ENCODE measurements at regions not wholly inside any gene's neighbourhood (a gene's known extent, or its start where the extent isn't known, plus 50 kb on each side); places are given as distances from the start of the nearest gene placed in this dataset.

- H3K27me3 ChIP-seq (ENCODE audit: control insufficient read depth in 1 of 2, insufficient read depth in 2 of 2, low read length in 2 of 2): no peaks in the 10 kb centered on the region
- H3K9me3 ChIP-seq (ENCODE audit: control insufficient read depth in 1 of 2, low read length in 2 of 2): no peaks in the 10 kb centered on the region
- no peak overlapping the region for H3K4me3 ChIP-seq (ENCODE audit: low read depth in 1 of 2, low read length in 2 of 2)
- H3K36me3 ChIP-seq (ENCODE audit: control insufficient read depth in 1 of 2, insufficient read depth in 2 of 2, low read length in 2 of 2): no peaks in the 10 kb centered on the region
- H3K27ac ChIP-seq (ENCODE audit: low read depth, low read length): no peak overlapping the region
- H3K9ac ChIP-seq (ENCODE audit: low read depth in 1 of 2, low read length in 2 of 2): no peak overlapping the region
- no peaks in the 10 kb centered on the region for H3K4me1 ChIP-seq (ENCODE audit: control insufficient read depth in 1 of 2, insufficient read depth in 2 of 2, low read length in 2 of 2)
Measured at GRCh38 chr3:159821736-159822135, 166.9 kb upstream of the IL12A start.

- peaks cover 3% of the 10 kb centered on the region in 2 donors for H3K4me1 ChIP-seq (ENCODE audit: control insufficient read depth in 1 of 2, insufficient read depth in 2 of 2, low read length in 2 of 2)
- no peak overlapping the region for H3K9ac ChIP-seq (ENCODE audit: low read depth in 1 of 2, low read length in 2 of 2)
- H3K9me3 ChIP-seq (ENCODE audit: control insufficient read depth in 1 of 2, low read length in 2 of 2): no peaks in the 10 kb centered on the region
- no peak overlapping the region for H3K27ac ChIP-seq (ENCODE audit: low read depth, low read length)
- H3K4me3 ChIP-seq (ENCODE audit: low read depth in 1 of 2, low read length in 2 of 2): no peak overlapping the region
- H3K36me3 ChIP-seq (ENCODE audit: control insufficient read depth in 1 of 2, insufficient read depth in 2 of 2, low read length in 2 of 2): no peaks in the 10 kb centered on the region
- H3K27me3 ChIP-seq (ENCODE audit: control insufficient read depth in 1 of 2, insufficient read depth in 2 of 2, low read length in 2 of 2): no peaks in the 10 kb centered on the region
Measured at GRCh38 chr3:159823780-159824179, 164.9 kb upstream of the IL12A start.

- Histone ChIP-seq H3K9ac (ENCODE audit: low read depth in 1 of 2, low read length in 2 of 2) (no peak overlapping the region), H3K4me1 (ENCODE audit: control insufficient read depth in 1 of 2, insufficient read depth in 2 of 2, low read length in 2 of 2) (peaks cover 3 to 5% of the 10 kb centered on the region in 2 donors), H3K27me3 (ENCODE audit: control insufficient read depth in 1 of 2, insufficient read depth in 2 of 2, low read length in 2 of 2) (no peaks in the 10 kb centered on the region), H3K9me3 (ENCODE audit: control insufficient read depth in 1 of 2, low read length in 2 of 2) (no peaks in the 10 kb centered on the region), H3K4me3 (ENCODE audit: low read depth in 1 of 2, low read length in 2 of 2) (no peak overlapping the region), H3K36me3 (ENCODE audit: control insufficient read depth in 1 of 2, insufficient read depth in 2 of 2, low read length in 2 of 2) (no peaks in the 10 kb centered on the region), H3K27ac (ENCODE audit: low read depth, low read length) (no peak overlapping the region)
Measured at GRCh38 chr3:159824333-159824732, 164.3 kb upstream of the IL12A start.

GRCh38 chr3:159825216-159825854 is 163.3 kb upstream of the IL12A start:
- no peak overlapping the region for H3K9ac ChIP-seq (ENCODE audit: low read depth in 1 of 2, low read length in 2 of 2)
- no peaks in the 10 kb centered on the region for H3K9me3 ChIP-seq (ENCODE audit: control insufficient read depth in 1 of 2, low read length in 2 of 2)
- no peak overlapping the region for H3K27ac ChIP-seq (ENCODE audit: low read depth, low read length)
- no peak overlapping the region for H3K4me3 ChIP-seq (ENCODE audit: low read depth in 1 of 2, low read length in 2 of 2)
- no peaks in the 10 kb centered on the region for H3K27me3 ChIP-seq (ENCODE audit: control insufficient read depth in 1 of 2, insufficient read depth in 2 of 2, low read length in 2 of 2)
- peaks cover 7 to 8% of the 10 kb centered on the region in 2 donors for H3K4me1 ChIP-seq (ENCODE audit: control insufficient read depth in 1 of 2, insufficient read depth in 2 of 2, low read length in 2 of 2)
- no peaks in the 10 kb centered on the region for H3K36me3 ChIP-seq (ENCODE audit: control insufficient read depth in 1 of 2, insufficient read depth in 2 of 2, low read length in 2 of 2)

GRCh38 chr3:159828542-159828943 is 160.1 kb upstream of the IL12A start:
- Histone ChIP-seq H3K27me3 (ENCODE audit: control insufficient read depth in 1 of 2, insufficient read depth in 2 of 2, low read length in 2 of 2) (no peaks in the 10 kb centered on the region), H3K9ac (ENCODE audit: low read depth in 1 of 2, low read length in 2 of 2) (no peak overlapping the region), H3K4me3 (ENCODE audit: low read depth in 1 of 2, low read length in 2 of 2) (no peak overlapping the region), H3K27ac (ENCODE audit: low read depth, low read length) (no peak overlapping the region), H3K4me1 (ENCODE audit: control insufficient read depth in 1 of 2, insufficient read depth in 2 of 2, low read length in 2 of 2) (peaks cover 7 to 8% of the 10 kb centered on the region in 2 donors), H3K9me3 (ENCODE audit: control insufficient read depth in 1 of 2, low read length in 2 of 2) (no peaks in the 10 kb centered on the region), H3K36me3 (ENCODE audit: control insufficient read depth in 1 of 2, insufficient read depth in 2 of 2, low read length in 2 of 2) (no peaks in the 10 kb centered on the region)

GRCh38 chr3:159829056-159829455 is 159.6 kb upstream of the IL12A start:
- H3K27ac ChIP-seq (ENCODE audit: low read depth, low read length): no peak overlapping the region
- H3K4me1 ChIP-seq (ENCODE audit: control insufficient read depth in 1 of 2, insufficient read depth in 2 of 2, low read length in 2 of 2): peaks cover 7 to 8% of the 10 kb centered on the region in 2 donors
- H3K27me3 ChIP-seq (ENCODE audit: control insufficient read depth in 1 of 2, insufficient read depth in 2 of 2, low read length in 2 of 2): no peaks in the 10 kb centered on the region
- no peak overlapping the region for H3K9ac ChIP-seq (ENCODE audit: low read depth in 1 of 2, low read length in 2 of 2)
- H3K36me3 ChIP-seq (ENCODE audit: control insufficient read depth in 1 of 2, insufficient read depth in 2 of 2, low read length in 2 of 2): no peaks in the 10 kb centered on the region
- no peaks in the 10 kb centered on the region for H3K9me3 ChIP-seq (ENCODE audit: control insufficient read depth in 1 of 2, low read length in 2 of 2)
- no peak overlapping the region for H3K4me3 ChIP-seq (ENCODE audit: low read depth in 1 of 2, low read length in 2 of 2)

- Histone ChIP-seq H3K27me3 (ENCODE audit: control insufficient read depth in 1 of 2, insufficient read depth in 2 of 2, low read length in 2 of 2) (no peaks in the 10 kb centered on the region), H3K36me3 (ENCODE audit: control insufficient read depth in 1 of 2, insufficient read depth in 2 of 2, low read length in 2 of 2) (no peaks in the 10 kb centered on the region), H3K4me1 (ENCODE audit: control insufficient read depth in 1 of 2, insufficient read depth in 2 of 2, low read length in 2 of 2) (peaks cover 7 to 8% of the 10 kb centered on the region in 2 donors), H3K4me3 (ENCODE audit: low read depth in 1 of 2, low read length in 2 of 2) (no peak overlapping the region), H3K9me3 (ENCODE audit: control insufficient read depth in 1 of 2, low read length in 2 of 2) (no peaks in the 10 kb centered on the region), H3K27ac (ENCODE audit: low read depth, low read length) (no peak overlapping the region), H3K9ac (ENCODE audit: low read depth in 1 of 2, low read length in 2 of 2) (no peak overlapping the region)
Measured at GRCh38 chr3:159829539-159830227, 159.0 kb upstream of the IL12A start.

GRCh38 chr3:159830523-159831154 is 158.0 kb upstream of the IL12A start:
- no peaks in the 10 kb centered on the region for H3K36me3 ChIP-seq (ENCODE audit: control insufficient read depth in 1 of 2, insufficient read depth in 2 of 2, low read length in 2 of 2)
- peaks cover 7 to 8% of the 10 kb centered on the region in 2 donors for H3K4me1 ChIP-seq (ENCODE audit: control insufficient read depth in 1 of 2, insufficient read depth in 2 of 2, low read length in 2 of 2)
- H3K27me3 ChIP-seq (ENCODE audit: control insufficient read depth in 1 of 2, insufficient read depth in 2 of 2, low read length in 2 of 2): no peaks in the 10 kb centered on the region
- no peaks in the 10 kb centered on the region for H3K9me3 ChIP-seq (ENCODE audit: control insufficient read depth in 1 of 2, low read length in 2 of 2)
- H3K9ac ChIP-seq (ENCODE audit: low read depth in 1 of 2, low read length in 2 of 2): no peak overlapping the region
- H3K27ac ChIP-seq (ENCODE audit: low read depth, low read length): no peak overlapping the region
- no peak overlapping the region for H3K4me3 ChIP-seq (ENCODE audit: low read depth in 1 of 2, low read length in 2 of 2)

- Histone ChIP-seq H3K9ac (ENCODE audit: low read depth in 1 of 2, low read length in 2 of 2) (no peak overlapping the region), H3K27me3 (ENCODE audit: control insufficient read depth in 1 of 2, insufficient read depth in 2 of 2, low read length in 2 of 2) (no peaks in the 10 kb centered on the region), H3K4me3 (ENCODE audit: low read depth in 1 of 2, low read length in 2 of 2) (no peak overlapping the region), H3K4me1 (ENCODE audit: control insufficient read depth in 1 of 2, insufficient read depth in 2 of 2, low read length in 2 of 2) (peaks cover 7 to 8% of the 10 kb centered on the region in 2 donors), H3K36me3 (ENCODE audit: control insufficient read depth in 1 of 2, insufficient read depth in 2 of 2, low read length in 2 of 2) (no peaks in the 10 kb centered on the region), H3K27ac (ENCODE audit: low read depth, low read length) (no peak overlapping the region), H3K9me3 (ENCODE audit: control insufficient read depth in 1 of 2, low read length in 2 of 2) (no peaks in the 10 kb centered on the region)
Measured at GRCh38 chr3:159831466-159831865, 157.2 kb upstream of the IL12A start.

GRCh38 chr3:159832024-159832423 is 156.6 kb upstream of the IL12A start:
- no peak overlapping the region for H3K9ac ChIP-seq (ENCODE audit: low read depth in 1 of 2, low read length in 2 of 2)
- H3K4me1 ChIP-seq (ENCODE audit: control insufficient read depth in 1 of 2, insufficient read depth in 2 of 2, low read length in 2 of 2): peaks cover 7 to 8% of the 10 kb centered on the region in 2 donors
- H3K4me3 ChIP-seq (ENCODE audit: low read depth in 1 of 2, low read length in 2 of 2): no peak overlapping the region
- H3K9me3 ChIP-seq (ENCODE audit: control insufficient read depth in 1 of 2, low read length in 2 of 2): no peaks in the 10 kb centered on the region
- no peaks in the 10 kb centered on the region for H3K27me3 ChIP-seq (ENCODE audit: control insufficient read depth in 1 of 2, insufficient read depth in 2 of 2, low read length in 2 of 2)
- H3K36me3 ChIP-seq (ENCODE audit: control insufficient read depth in 1 of 2, insufficient read depth in 2 of 2, low read length in 2 of 2): no peaks in the 10 kb centered on the region
- no peak overlapping the region for H3K27ac ChIP-seq (ENCODE audit: low read depth, low read length)
